A673 (cell line): ENCODE measurements at regions not wholly inside any gene's neighbourhood (a gene's known extent, or its start where the extent isn't known, plus 50 kb on each side); places are given as distances from the start of the nearest gene placed in this dataset.

ENCODE experiments used
- BruUV-seq: library from RNA; stranded (reverse); fragments of 400-500 nt; replicated peaks from 2 replicates; lab custom pipeline; 2021; lab: Mats Ljungman, UMichigan
- CTCF ChIA-PET: fragments of 300-600 bp; sonication (Branson Sonifier 250); formaldehyde crosslinking; loops from one replicate; lab custom pipeline; 2022; ENCODE audit warnings: antibody characterized with exemption; lab: Charles Lee
- POLR2A ChIA-PET: fragments of 300-600 bp; sonication (Branson Sonifier 250); formaldehyde crosslinking; loops from one replicate; lab custom pipeline; 2022; ENCODE audit warnings: antibody characterized with exemption; ENCODE audit not compliant: low non-redundant PET; lab: Charles Lee
- DNase-seq: peaks from one replicate; pipeline ENCODE4 v3.0.0-alpha.2; 2015; ENCODE audit warnings: low spot score
- H3K27ac ChIP-seq: fragments of 200-600 bp; sonication (generic); 2 replicates; pipeline ENCODE4 v1.5.1; 2016; ENCODE audit warnings: mixed run types, low read depth, mild to moderate bottlenecking, mixed read lengths, antibody characterized with exemption, low read length; ENCODE audit not compliant: poor library complexity, severe bottlenecking
- H3K27me3 ChIP-seq: fragments of 200-600 bp; sonication (generic); replicated peaks from 2 replicates; pipeline ENCODE4 v1.6.1; 2017; ENCODE audit warnings: mixed run types, low read depth, mild to moderate bottlenecking, mixed read lengths, antibody characterized with exemption, low read length; ENCODE audit not compliant: insufficient read depth, poor library complexity
- H3K36me3 ChIP-seq: fragments of 200-600 bp; sonication (generic); 2 replicates; pipeline ENCODE4 v1.6.1; 2016; ENCODE audit warnings: mixed run types, mild to moderate bottlenecking, mixed read lengths, antibody characterized with exemption, low read length; ENCODE audit not compliant: insufficient read depth, poor library complexity, severe bottlenecking
- H3K4me1 ChIP-seq: fragments of 200-600 bp; sonication (generic); 2 replicates; pipeline ENCODE4 v1.6.1; 2017; ENCODE audit warnings: mixed run types, mild to moderate bottlenecking, mixed read lengths, antibody characterized with exemption, low read length; ENCODE audit not compliant: insufficient read depth, poor library complexity, severe bottlenecking
- H3K4me3 ChIP-seq: fragments of 200-600 bp; sonication (generic); 2 replicates; pipeline ENCODE4 v1.5.1; 2016; ENCODE audit warnings: low read depth, mixed run types, mild to moderate bottlenecking, mixed read lengths, low read length; ENCODE audit not compliant: poor library complexity, severe bottlenecking
- H3K9me3 ChIP-seq: fragments of 200-600 bp; sonication (generic); 2 replicates; pipeline ENCODE4 v1.6.1; 2016; ENCODE audit warnings: mixed run types, low read depth, mild to moderate bottlenecking, mixed read lengths, antibody characterized with exemption, low read length; ENCODE audit not compliant: poor library complexity, severe bottlenecking
- EZH2 ChIP-seq: fragments of 200-600 bp; sonication (generic); IDR thresholded peaks from 2 replicates; pipeline ENCODE4 v1.6.1; 2017; ENCODE audit warnings: borderline replicate concordance, low read depth, mild to moderate bottlenecking, mixed read lengths, antibody characterized with exemption, low read length; ENCODE audit not compliant: poor library complexity, severe bottlenecking
- intact Hi-C: fragments of 100-400 bp; cut with micrococcal nuclease; formaldehyde crosslinking; loops from one replicate; pipeline ENCODE4 v1.10.0; 2022; ENCODE audit not compliant: unreplicated experiment
- TF ChIP-seq, protein P1 (sequence below): fragments of 300-800, 200-600 bp; sonication (generic); conservative IDR thresholded peaks from 2 replicates; pipeline ENCODE4 v1.5.1; 2017; ENCODE audit warnings: low read depth, mild to moderate bottlenecking, antibody characterized with exemption, low read length, moderate library complexity, mixed read lengths

DNA sequence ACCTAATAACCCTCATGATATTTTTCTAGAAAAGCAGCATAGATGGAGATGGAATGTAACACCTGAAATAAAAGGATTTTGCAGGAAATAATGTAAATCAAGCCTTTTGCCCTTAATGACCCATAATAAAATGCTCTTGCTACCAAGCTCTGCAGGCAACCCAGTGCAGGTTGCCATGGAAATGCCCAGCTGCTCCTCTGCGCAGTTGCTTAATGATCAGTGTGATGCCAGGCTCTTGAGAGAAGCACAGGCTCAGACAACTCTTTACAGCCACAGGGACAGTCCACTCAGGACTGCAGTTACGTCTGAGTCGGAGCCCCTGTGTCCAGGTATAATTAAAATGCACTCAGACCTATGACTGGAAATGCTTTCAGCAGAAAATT is 165.5 kb downstream of the LACC1 start:
- ChIA-PET CTCF (no interaction called here), POLR2A (no interaction called here)
- DNase-seq: no peak
- BruUV-seq: no TSS peak
- H3K27ac ChIP-seq: no peak overlapping the region
- no peaks in the 10 kb centered on the region for H3K36me3 ChIP-seq
- TF ChIP-seq, protein P1, sequence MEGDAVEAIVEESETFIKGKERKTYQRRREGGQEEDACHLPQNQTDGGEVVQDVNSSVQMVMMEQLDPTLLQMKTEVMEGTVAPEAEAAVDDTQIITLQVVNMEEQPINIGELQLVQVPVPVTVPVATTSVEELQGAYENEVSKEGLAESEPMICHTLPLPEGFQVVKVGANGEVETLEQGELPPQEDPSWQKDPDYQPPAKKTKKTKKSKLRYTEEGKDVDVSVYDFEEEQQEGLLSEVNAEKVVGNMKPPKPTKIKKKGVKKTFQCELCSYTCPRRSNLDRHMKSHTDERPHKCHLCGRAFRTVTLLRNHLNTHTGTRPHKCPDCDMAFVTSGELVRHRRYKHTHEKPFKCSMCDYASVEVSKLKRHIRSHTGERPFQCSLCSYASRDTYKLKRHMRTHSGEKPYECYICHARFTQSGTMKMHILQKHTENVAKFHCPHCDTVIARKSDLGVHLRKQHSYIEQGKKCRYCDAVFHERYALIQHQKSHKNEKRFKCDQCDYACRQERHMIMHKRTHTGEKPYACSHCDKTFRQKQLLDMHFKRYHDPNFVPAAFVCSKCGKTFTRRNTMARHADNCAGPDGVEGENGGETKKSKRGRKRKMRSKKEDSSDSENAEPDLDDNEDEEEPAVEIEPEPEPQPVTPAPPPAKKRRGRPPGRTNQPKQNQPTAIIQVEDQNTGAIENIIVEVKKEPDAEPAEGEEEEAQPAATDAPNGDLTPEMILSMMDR: no peak
- no peak for TF ChIP-seq EZH2
- H3K4me1 ChIP-seq: no peaks in the 10 kb centered on the region
- no peak overlapping the region for H3K4me3 ChIP-seq
- peaks cover 5% of the 10 kb centered on the region for H3K27me3 ChIP-seq
- intact Hi-C loops: no loop called here
- no peaks in the 10 kb centered on the region for H3K9me3 ChIP-seq

DNA sequence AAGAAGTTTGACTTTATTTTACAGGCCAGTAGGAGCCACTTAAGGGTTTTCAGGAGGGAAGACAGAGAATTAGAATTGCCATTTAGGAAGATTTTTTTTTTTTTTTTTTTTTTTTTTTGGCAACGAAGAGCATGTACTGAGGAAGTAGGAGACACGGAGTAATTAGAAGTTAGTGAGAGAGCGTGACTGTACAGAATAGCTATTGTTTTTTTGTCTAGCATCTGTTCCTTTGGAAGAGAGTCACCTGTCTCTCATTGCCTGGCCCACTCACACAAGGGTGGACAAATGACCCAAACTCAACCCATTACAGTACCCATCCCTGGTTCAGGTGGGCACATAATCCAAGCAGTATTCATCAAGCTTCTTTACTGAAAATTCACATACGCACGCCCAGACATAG is 166.7 kb downstream of the LACC1 start:
- Histone ChIP-seq H3K4me1 (no peaks in the 10 kb centered on the region), H3K4me3 (no peak overlapping the region), H3K9me3 (no peaks in the 10 kb centered on the region), H3K36me3 (no peaks in the 10 kb centered on the region), H3K27ac (no peak overlapping the region), H3K27me3 (peaks cover 5% of the 10 kb centered on the region)
- no peak for TF ChIP-seq EZH2
- TF ChIP-seq, protein P1: no peak
- BruUV-seq: no TSS peak
- intact Hi-C loops: no loop called here
- POLR2A ChIA-PET: no interaction called here
- CTCF ChIA-PET: interaction anchor here (0.7 kb wide), 1 partner anchor 429 kb away, joined by 6 read pairs; no protein-coding TSS in a partner anchor
- no peak for DNase-seq

DNA sequence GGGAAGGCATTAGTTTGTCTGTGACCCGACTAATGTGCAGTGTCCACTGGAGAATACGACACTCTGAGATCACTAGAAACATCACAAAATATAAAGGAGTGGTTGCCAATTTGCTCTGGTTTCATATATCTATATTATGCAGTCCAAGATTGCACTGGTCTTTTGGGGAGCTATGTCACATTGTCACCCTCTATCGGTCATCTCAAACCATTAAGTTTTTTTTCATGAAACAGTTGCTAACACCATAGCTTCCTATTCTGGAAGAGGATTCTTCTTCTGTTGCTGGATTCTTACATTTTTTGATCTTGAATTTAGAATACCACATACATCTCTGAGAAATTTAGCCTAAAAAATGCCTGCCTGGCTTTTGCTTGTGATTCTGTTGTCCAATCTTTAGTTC is 168.6 kb downstream of the LACC1 start:
- BruUV-seq: no TSS peak
- Histone ChIP-seq H3K4me3 (no peak overlapping the region), H3K27me3 (peaks cover 5% of the 10 kb centered on the region), H3K4me1 (no peaks in the 10 kb centered on the region), H3K27ac (no peak overlapping the region), H3K36me3 (no peaks in the 10 kb centered on the region), H3K9me3 (no peaks in the 10 kb centered on the region)
- POLR2A ChIA-PET: no interaction called here
- TF ChIP-seq EZH2: no peak
- TF ChIP-seq, protein P1: peak; percentile 57
- peak; percentile 49 for DNase-seq
- CTCF ChIA-PET: interaction anchor here (0.6 to 1.4 kb wide), 5 partner anchors 137 to 389 kb away, joined by 3 to 14 read pairs (median 5); no protein-coding TSS in a partner anchor
- intact Hi-C loops: loop anchor here (1.0 kb wide), 2 partner anchors 140 to 421 kb away; no protein-coding TSS in a partner anchor
